Activated CD4-positive, alpha-beta T cell treated with anti-CD3 and anti-CD28 coated beads, Interleukin-2, amount 10 ng/mL, durations not matched to agents 24 days and 14 days (primary cell): ENCODE measurements at regions not wholly inside any gene's neighbourhood (a gene's known extent, or its start where the extent isn't known, plus 50 kb on each side); places are given as distances from the start of the nearest gene placed in this dataset.

Source experiments
- DNase-seq: peaks from one replicate; pipeline ENCODE4 v3.0.0; 2022
- H3K27ac Mint-ChIP-seq: one replicate; pipeline ENCODE4 v1.8.0; 2022; ENCODE audit warnings: mild to moderate bottlenecking, mixed read lengths
- H3K27me3 Mint-ChIP-seq: one replicate; pipeline ENCODE4 v1.8.0; 2022; ENCODE audit warnings: mixed read lengths
- H3K36me3 Mint-ChIP-seq: one replicate; pipeline ENCODE4 v1.8.0; 2022; ENCODE audit warnings: low read depth, mild to moderate bottlenecking, mixed read lengths
- H3K4me1 Mint-ChIP-seq: one replicate; pipeline ENCODE4 v1.8.0; 2021; ENCODE audit warnings: mixed read lengths
- H3K4me3 Mint-ChIP-seq: one replicate; pipeline ENCODE4 v1.8.0; 2022; ENCODE audit warnings: mild to moderate bottlenecking, moderate library complexity, mixed read lengths
- H3K9me3 Mint-ChIP-seq: one replicate; pipeline ENCODE4 v1.8.0; 2021; ENCODE audit warnings: mixed read lengths
- intact Hi-C: fragments of 100-400 bp; cut with micrococcal nuclease; formaldehyde crosslinking; loops from one replicate; pipeline ENCODE4 v1.15.1; 2023

DNA sequence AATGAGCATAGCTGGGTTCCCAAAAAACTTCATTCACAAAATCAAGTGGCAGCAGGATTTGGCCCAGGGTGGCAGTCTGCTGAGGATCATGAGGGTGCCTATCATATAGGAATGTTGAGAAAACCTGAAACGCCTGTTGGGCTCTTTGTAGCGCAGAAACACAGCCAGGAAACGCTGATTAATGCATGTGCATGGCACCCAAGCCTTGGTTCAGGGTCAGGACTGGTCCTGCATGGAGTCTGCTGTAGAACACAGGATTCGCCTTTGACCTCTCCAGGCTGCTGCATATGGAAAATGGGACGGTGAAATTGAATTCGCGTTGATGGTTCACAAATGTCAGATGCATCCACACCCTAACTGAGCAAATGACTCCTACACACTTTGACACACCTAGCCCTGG, 227.9 kb upstream of the COPS8 start:
- Mint-ChIP-seq H3K4me1 (no peaks in the 10 kb centered on the region), H3K4me3 (no peak overlapping the region), H3K9me3 (no peaks in the 10 kb centered on the region), H3K27me3 (no peaks in the 10 kb centered on the region), H3K27ac (no peak overlapping the region), H3K36me3 (no peaks in the 10 kb centered on the region)
- intact Hi-C loops, result no loop called here
- DNase-seq, result no peak

DNA sequence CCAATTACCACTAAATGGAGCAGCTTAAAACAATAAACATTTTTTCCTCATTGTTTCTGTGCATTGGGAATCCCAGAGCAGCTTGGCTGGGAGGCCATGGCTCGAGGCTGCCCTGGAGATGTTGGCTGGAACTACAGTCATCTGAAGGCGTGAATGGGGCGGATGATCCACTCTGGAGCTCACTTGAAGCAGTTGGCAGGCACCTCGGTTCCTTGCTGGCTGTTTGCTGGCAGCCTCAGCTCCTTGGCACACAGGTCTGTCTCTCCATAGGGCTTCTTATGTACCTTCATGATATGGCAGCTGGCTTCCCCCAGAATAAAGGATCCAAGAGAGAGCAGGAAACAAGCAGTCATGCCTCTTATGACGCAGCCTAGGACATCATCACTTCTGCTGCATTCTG, 227.0 kb upstream of the COPS8 start:
- Mint-ChIP-seq H3K27ac (no peak overlapping the region), H3K27me3 (no peaks in the 10 kb centered on the region), H3K4me1 (no peaks in the 10 kb centered on the region), H3K4me3 (no peak overlapping the region), H3K9me3 (no peaks in the 10 kb centered on the region), H3K36me3 (no peaks in the 10 kb centered on the region)
- DNase-seq, result no peak
- intact Hi-C loops, result no loop called here

DNA sequence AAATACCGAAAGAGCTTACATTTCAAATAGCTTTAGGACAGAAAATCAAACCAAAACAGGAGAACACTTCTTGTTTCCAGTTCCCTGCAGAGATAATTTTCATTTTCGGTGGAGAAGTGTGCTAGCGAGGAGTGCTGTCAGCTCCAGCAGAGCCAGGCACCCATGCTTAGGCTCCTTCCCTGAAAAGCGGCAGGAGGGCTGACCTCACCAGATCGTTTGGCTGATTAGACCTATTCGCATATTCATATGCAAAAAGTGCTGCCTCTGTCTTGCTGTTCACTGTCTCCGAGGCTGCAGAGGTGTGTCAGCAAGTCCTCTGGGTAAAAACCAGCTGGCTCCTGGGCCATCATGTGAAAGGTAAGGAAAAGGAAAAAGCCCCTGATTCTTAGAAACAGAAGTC, 225.8 kb upstream of the COPS8 start:
- intact Hi-C loops, result no loop called here
- DNase-seq, result no peak
- Mint-ChIP-seq H3K4me1 (no peaks in the 10 kb centered on the region), H3K9me3 (no peaks in the 10 kb centered on the region), H3K4me3 (no peak overlapping the region), H3K27ac (no peak overlapping the region), H3K27me3 (no peaks in the 10 kb centered on the region), H3K36me3 (no peaks in the 10 kb centered on the region)

DNA sequence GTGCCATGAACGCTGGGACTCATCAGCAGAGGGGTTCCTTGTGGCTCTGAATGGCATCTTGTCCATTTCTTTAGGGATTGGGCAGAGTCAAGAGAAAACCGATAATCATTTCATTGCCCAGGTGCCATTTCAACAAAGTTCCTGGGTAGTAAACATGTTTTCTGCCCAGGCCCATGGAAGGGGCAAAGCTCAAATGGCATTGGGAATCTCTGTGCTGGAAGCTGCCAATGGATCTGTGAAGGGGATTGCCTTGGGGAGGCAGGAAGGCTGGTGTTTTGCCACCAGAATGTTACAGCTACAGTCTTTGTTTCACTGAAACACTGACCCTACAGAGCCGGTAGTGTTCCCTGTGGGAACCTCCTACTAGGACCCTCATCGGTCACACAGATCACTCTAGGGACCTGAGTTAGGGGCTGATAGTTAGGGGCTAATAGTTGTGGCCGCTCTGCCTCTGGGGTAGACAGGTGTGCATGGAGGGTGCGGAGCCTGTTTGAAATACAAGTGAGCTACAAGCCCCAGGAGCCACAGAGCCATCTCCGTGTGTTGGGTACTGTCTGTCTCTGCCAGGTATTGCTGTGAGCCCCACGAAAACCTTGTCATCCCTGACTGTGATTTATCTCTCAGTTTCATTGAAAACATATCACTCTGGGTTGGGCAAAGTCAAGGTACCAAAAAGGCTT, 224.4 kb upstream of the COPS8 start:
- no peaks in the 10 kb centered on the region for H3K36me3 Mint-ChIP-seq
- no peak overlapping the region for H3K27ac Mint-ChIP-seq
- H3K4me1 Mint-ChIP-seq, result no peaks in the 10 kb centered on the region
- H3K9me3 Mint-ChIP-seq, result no peaks in the 10 kb centered on the region
- intact Hi-C loops, result no loop called here
- DNase-seq, result no peak
- no peak overlapping the region for H3K4me3 Mint-ChIP-seq
- no peaks in the 10 kb centered on the region for H3K27me3 Mint-ChIP-seq

DNA sequence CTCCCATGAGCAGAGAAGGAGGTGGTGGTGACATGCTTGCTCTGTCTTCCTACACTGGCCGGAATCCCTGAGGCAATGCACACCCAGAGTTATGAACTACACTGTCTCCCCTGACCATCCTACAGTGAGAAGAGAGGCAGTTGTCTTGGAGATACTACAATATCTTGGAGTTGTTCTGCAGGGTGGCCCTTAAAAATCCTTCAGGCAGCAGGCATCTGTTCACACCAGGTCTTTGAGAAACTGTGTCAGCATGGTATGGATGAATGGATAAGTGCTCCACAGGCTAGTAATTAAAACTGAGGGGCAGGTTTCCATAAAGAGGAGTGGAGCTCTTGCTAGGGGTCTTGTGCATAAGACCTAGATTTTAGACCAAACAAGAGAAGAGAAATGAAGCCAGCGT, 223.7 kb upstream of the COPS8 start:
- no peak for DNase-seq
- H3K4me1 Mint-ChIP-seq, result no peaks in the 10 kb centered on the region
- H3K9me3 Mint-ChIP-seq, result no peaks in the 10 kb centered on the region
- intact Hi-C loops, result no loop called here
- no peak overlapping the region for H3K4me3 Mint-ChIP-seq
- no peaks in the 10 kb centered on the region for H3K27me3 Mint-ChIP-seq
- H3K36me3 Mint-ChIP-seq, result no peaks in the 10 kb centered on the region
- H3K27ac Mint-ChIP-seq, result no peak overlapping the region

DNA sequence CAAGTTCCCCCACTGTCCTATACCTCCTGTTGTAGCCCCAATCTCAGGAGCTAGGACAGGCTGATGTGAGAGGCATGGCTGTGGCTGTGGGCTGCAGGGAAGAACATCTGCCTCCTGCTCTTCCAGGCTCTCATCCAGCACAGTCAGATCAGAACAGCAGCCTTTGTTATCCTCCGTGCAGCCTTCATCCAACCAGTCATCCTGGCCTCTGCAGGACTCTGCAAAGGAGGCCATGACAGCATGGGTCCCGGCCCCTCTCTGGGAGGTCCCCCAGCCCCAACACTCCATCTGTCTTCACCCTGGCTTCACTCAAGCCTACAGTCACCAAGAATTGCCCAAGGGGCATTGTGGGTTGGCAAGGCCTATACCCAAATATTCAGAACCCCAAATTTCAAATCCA, 223.2 kb upstream of the COPS8 start:
- DNase-seq, result no peak
- no peaks in the 10 kb centered on the region for H3K4me1 Mint-ChIP-seq
- no peaks in the 10 kb centered on the region for H3K9me3 Mint-ChIP-seq
- H3K27ac Mint-ChIP-seq, result no peak overlapping the region
- H3K36me3 Mint-ChIP-seq, result no peaks in the 10 kb centered on the region
- intact Hi-C loops, result no loop called here
- H3K4me3 Mint-ChIP-seq, result no peak overlapping the region
- no peaks in the 10 kb centered on the region for H3K27me3 Mint-ChIP-seq

DNA sequence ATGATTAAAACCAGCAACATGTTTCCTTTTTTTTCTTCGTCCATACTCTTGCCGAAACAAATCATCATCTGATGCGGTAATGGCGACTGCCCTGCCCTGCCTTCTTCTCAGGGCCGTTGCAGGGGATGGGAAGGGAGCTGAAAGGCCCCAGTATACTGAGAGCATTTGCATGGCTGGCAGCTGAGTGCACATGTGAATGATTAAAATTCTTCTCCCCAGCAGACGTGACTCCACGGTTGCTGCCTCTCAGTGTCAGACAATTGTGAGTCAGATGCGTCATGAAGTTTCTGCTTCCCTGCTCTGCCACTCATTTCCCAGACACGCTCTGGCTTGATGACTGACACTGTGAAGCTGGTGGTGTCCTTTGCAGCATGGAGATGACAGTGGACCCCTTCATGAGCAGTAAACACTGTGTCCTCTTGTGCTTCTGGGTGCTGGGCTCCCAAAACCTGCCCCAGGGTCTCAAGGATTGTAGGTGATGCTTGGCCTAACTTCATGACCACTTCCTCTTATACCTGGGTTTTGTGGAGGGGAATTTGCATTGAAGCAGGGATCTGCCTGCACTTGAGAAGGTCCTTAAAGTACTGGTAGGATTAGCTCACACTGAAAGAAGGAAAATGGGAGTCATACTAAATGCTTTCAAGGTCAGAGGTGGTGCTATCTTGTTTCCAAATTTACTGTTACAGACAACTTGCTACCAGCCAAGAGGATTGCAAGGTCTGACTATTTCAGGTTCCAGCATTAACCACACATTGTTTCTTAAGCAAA, 222.5 kb upstream of the COPS8 start:
- H3K27ac Mint-ChIP-seq, result no peak overlapping the region
- intact Hi-C loops, result no loop called here
- no peaks in the 10 kb centered on the region for H3K36me3 Mint-ChIP-seq
- no peak overlapping the region for H3K4me3 Mint-ChIP-seq
- no peaks in the 10 kb centered on the region for H3K4me1 Mint-ChIP-seq
- H3K27me3 Mint-ChIP-seq, result no peaks in the 10 kb centered on the region
- no peaks in the 10 kb centered on the region for H3K9me3 Mint-ChIP-seq
- DNase-seq, result no peak

DNA sequence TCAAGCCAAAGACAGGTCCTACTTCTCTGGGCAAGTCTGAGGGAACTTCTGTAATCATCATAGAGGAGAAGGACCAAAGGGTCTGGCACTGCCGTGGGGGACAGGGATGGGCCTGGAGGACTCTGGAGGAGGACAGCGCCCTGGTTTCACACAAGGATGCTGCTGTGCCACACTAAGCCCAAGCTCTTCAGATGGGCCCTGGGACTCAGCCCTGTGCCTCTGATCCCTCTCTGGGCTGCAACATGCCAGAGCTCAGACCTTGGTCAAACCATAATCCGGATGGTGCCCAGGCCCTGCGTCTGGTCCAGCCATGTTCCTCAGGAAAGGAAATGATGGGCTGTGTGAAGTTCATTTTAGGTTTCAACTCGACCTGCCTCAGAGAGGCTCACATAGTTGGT, 222.0 kb upstream of the COPS8 start:
- H3K27ac Mint-ChIP-seq, result no peak overlapping the region
- no peak overlapping the region for H3K4me3 Mint-ChIP-seq
- no peaks in the 10 kb centered on the region for H3K36me3 Mint-ChIP-seq
- no peaks in the 10 kb centered on the region for H3K4me1 Mint-ChIP-seq
- DNase-seq, result no peak
- intact Hi-C loops, result no loop called here
- H3K27me3 Mint-ChIP-seq, result no peaks in the 10 kb centered on the region
- H3K9me3 Mint-ChIP-seq, result no peaks in the 10 kb centered on the region

DNA sequence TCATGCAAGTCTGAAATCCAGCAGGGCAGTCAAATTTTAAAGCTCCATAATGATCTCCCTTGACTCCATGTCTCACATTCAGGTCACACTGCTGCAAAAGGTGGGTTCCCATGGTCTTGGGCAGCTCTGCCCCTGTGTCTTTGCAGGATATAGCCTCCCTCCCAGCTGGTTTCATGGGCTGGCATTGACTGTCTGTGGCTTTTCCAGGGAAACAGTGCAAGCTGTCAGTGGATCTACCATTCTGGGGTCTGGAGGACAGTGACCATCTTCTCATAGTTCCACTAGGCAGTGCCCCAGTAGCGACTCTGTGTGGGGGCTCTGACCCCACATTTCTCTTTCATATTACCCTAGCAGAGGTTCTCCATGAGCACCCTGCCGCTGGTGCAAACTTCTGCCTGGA, 220.6 kb upstream of the COPS8 start:
- no peak for DNase-seq
- no peaks in the 10 kb centered on the region for H3K4me1 Mint-ChIP-seq
- no peak overlapping the region for H3K27ac Mint-ChIP-seq
- intact Hi-C loops, result no loop called here
- no peak overlapping the region for H3K4me3 Mint-ChIP-seq
- no peaks in the 10 kb centered on the region for H3K27me3 Mint-ChIP-seq
- H3K9me3 Mint-ChIP-seq, result no peaks in the 10 kb centered on the region
- H3K36me3 Mint-ChIP-seq, result no peaks in the 10 kb centered on the region

DNA sequence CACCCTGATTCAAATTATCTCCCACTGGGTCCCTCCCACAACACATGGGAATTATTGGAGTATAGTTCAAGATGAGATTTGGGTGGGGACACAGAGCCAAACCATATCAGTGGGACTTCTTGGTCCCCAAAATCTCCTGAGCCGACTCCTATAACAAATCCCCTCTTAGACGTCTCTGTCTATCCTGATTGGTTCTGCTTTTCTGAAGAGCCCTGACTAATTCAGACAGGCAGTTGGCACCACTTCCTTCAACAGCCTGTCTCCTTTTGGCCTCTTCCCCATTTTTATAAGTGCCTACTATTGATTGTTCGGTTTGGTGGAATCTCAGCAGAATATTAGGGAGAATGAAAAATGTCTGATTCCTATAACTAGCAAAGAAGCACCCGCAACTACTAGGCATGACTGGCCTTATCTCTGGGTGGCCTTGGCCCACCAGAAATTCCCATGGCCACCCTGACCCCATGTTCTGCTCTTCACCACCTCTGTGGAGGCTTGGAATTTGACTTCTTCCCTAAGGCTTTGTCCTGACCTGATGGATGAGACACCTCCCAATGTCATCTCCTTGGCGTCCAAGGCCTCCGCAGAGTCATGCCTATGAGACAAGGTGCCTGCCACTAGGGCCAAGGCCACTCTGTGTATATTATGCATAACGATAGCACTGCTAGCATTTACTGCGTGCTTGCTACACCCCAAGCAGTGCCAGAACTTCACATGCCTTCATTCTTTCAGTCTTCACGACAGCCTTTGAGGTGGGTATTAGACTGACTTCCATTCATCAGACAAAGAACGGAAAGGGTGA, 218.9 kb upstream of the COPS8 start:
- Mint-ChIP-seq H3K4me1 (peaks cover 3% of the 10 kb centered on the region), H3K36me3 (no peaks in the 10 kb centered on the region), H3K27me3 (peaks cover 2% of the 10 kb centered on the region), H3K4me3 (no peak overlapping the region), H3K27ac (no peak overlapping the region), H3K9me3 (no peaks in the 10 kb centered on the region)
- no peak for DNase-seq
- intact Hi-C loops, result no loop called here

DNA sequence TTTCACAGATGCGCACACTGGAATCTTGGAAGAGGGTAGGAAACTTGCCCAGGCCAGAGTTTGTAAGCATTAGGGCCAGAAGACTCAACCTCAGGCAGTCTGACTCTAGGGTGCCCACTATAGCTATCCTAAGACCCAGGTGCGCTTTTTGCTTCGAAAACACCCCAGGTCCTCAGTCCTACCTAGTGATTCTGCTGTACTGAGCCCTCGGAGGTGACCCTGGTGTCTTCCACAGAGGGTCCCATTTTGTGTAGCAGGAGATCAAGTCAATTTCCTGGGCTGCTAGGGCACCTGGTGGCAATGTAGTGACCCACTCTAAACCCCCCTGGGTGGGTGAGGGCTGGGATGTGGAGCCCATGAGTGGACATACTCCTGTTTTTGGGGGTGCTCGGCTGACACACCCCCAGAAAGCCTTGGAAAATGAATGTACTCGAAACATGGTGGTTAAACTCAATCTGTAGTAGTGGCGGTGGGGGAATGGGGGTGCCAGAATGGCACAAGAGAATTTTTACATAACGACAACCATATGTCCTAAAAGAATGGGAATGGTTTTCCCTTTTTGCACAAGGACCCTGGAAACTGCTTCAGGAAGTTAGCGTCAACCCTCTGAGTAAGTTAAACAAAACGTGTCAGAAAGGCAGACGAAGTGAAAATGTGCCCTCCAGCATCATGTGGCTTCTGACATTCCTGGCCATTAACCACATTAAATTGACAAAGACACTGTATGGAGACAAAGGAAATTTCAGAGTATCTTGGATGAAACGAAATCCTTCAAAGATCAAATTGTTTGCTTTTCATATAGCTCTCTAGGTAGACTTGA, 218.0 kb upstream of the COPS8 start:
- no peak for DNase-seq
- Mint-ChIP-seq H3K36me3 (no peaks in the 10 kb centered on the region), H3K9me3 (no peaks in the 10 kb centered on the region), H3K4me3 (no peak overlapping the region), H3K4me1 (peaks cover 4% of the 10 kb centered on the region), H3K27ac (no peak overlapping the region), H3K27me3 (peaks cover 2% of the 10 kb centered on the region)
- intact Hi-C loops, result no loop called here

DNA sequence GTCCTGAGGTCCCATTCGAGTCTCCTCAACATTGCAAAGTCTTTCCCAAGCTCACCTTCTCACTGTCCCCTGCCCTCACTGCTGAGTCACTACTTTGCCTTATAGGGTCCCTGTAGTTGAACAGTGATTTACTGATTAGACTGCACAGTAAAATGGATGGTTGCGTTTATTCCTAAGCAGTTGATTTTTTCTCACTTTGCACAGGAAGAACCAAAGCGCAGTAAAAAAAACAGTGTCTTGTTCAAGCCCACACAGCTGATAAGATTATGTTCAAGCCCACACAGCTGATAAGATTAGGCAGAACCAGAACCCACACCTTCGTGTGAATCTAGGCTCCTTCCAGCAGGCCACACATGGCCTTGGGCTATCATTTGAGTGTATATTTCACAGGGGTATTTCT, 215.3 kb upstream of the COPS8 start:
- Mint-ChIP-seq H3K4me1 (peaks cover 4% of the 10 kb centered on the region), H3K27ac (no peak overlapping the region), H3K27me3 (peaks cover 2% of the 10 kb centered on the region), H3K36me3 (no peaks in the 10 kb centered on the region), H3K9me3 (no peaks in the 10 kb centered on the region), H3K4me3 (no peak overlapping the region)
- no peak for DNase-seq
- intact Hi-C loops, result no loop called here

DNA sequence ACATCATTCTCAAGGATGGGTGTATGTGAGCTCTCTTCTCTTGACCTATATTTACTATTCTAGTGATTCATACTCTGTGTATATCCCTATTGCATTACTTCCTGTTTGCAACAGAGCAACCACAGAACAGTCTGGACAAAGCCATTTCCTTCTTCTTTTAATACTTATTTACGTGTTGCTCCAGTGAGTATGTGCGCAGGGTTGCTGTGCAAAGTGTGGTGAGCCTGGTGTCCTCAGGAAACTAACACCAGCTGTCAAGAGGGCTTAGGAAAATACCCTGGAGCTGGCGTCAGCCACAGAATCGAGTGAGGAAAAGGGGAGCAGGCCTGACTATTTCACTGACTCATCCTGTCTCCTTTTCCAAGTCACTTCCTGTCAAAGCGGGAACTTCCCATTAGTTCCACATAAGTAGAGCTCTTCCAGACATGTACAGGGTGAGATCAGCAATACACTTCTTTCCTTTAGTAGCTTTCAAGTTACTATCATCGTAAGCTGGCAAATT, 214.1 kb upstream of the COPS8 start:
- Mint-ChIP-seq H3K9me3 (no peaks in the 10 kb centered on the region), H3K4me1 (peaks cover 4% of the 10 kb centered on the region), H3K27ac (no peak overlapping the region), H3K36me3 (no peaks in the 10 kb centered on the region), H3K27me3 (peaks cover 2% of the 10 kb centered on the region), H3K4me3 (no peak overlapping the region)
- DNase-seq, result peak; percentile 44
- intact Hi-C loops, result no loop called here
